ENCODE measurements at regions not wholly inside any gene's neighbourhood (a gene's known extent, or its start where the extent isn't known, plus 50 kb on each side); places are given as distances from the start of the nearest gene placed in this dataset.

GRCh38 chr9:28799876-28800275 is 1226.6 kb upstream of the C9orf72 start:
- no peak overlapping the region for H3K4me3 ChIP-seq (ENCODE audit: low read depth, low read length)
- no peak for TF ChIP-seq CTCF (IDR thresholded peaks at IDR 0.05; ENCODE audit: borderline replicate concordance, insufficient read depth, low read depth, low read length)

GRCh38 chr9:28801144-28801799 is 1228.0 kb upstream of the C9orf72 start:
- no peak for TF ChIP-seq CTCF (IDR thresholded peaks at IDR 0.05; ENCODE audit: borderline replicate concordance, insufficient read depth, low read depth, low read length)
- H3K4me3 ChIP-seq (ENCODE audit: low read depth, low read length) = no peak overlapping the region

- no peak for TF ChIP-seq CTCF (IDR thresholded peaks at IDR 0.05; ENCODE audit: borderline replicate concordance, insufficient read depth, low read depth, low read length)
- no peak overlapping the region for H3K4me3 ChIP-seq (ENCODE audit: low read depth, low read length)
Measured at GRCh38 chr9:28805197-28805596, 1231.9 kb upstream of the C9orf72 start.

GRCh38 chr9:28808042-28808441 is 1234.8 kb upstream of the C9orf72 start:
- TF ChIP-seq CTCF (IDR thresholded peaks at IDR 0.05; ENCODE audit: borderline replicate concordance, insufficient read depth, low read depth, low read length) = no peak
- no peak overlapping the region for H3K4me3 ChIP-seq (ENCODE audit: low read depth, low read length)

GRCh38 chr9:28810388-28811075 is 1237.3 kb upstream of the C9orf72 start:
- no peak for TF ChIP-seq CTCF (IDR thresholded peaks at IDR 0.05; ENCODE audit: borderline replicate concordance, insufficient read depth, low read depth, low read length)
- no peak overlapping the region for H3K4me3 ChIP-seq (ENCODE audit: low read depth, low read length)

- H3K4me3 ChIP-seq (ENCODE audit: low read depth, low read length) = no peak overlapping the region
- TF ChIP-seq CTCF (IDR thresholded peaks at IDR 0.05; ENCODE audit: borderline replicate concordance, insufficient read depth, low read depth, low read length) = no peak
Measured at GRCh38 chr9:28820741-28821140, 1247.5 kb upstream of the C9orf72 start.

- no peak for TF ChIP-seq CTCF (IDR thresholded peaks at IDR 0.05; ENCODE audit: borderline replicate concordance, insufficient read depth, low read depth, low read length)
- H3K4me3 ChIP-seq (ENCODE audit: low read depth, low read length) = no peak overlapping the region
Measured at GRCh38 chr9:28821240-28821639, 1248.0 kb upstream of the C9orf72 start.

Data from GM12875 (cell line).